H9 (cell line): ENCODE measurements at regions not wholly inside any gene's neighbourhood (a gene's known extent, or its start where the extent isn't known, plus 50 kb on each side); places are given as distances from the start of the nearest gene placed in this dataset.
A peak's percentile ranks its signal among the peaks of the same experiment; 100 is the strongest.

ENCODE experiments used
- DNase-seq: peaks from one replicate; pipeline ENCODE4 v3.0.0-alpha.2; 2017
- H2AFZ ChIP-seq: one replicate; pipeline ENCODE4 v1.6.1; 2013; ENCODE audit warnings: mild to moderate bottlenecking, low read length, control low read depth, moderate library complexity
- H2AK5ac ChIP-seq: 2 replicates; pipeline ENCODE4 v1.6.1; 2013; ENCODE audit warnings: low read length, control low read depth, mixed read lengths; ENCODE audit not compliant: insufficient read length
- H2BK120ac ChIP-seq: one replicate; pipeline ENCODE4 v1.6.1; 2013; ENCODE audit warnings: low read depth, mild to moderate bottlenecking, low read length, control low read depth, inconsistent platforms; ENCODE audit not compliant: poor library complexity, severe bottlenecking
- H2BK12ac ChIP-seq: 2 replicates; pipeline ENCODE4 v1.6.1; 2013; ENCODE audit warnings: low read length, control low read depth, mixed read lengths, low read depth; ENCODE audit not compliant: insufficient read length
- H2BK15ac ChIP-seq: 2 replicates; pipeline ENCODE4 v1.6.1; 2013; ENCODE audit warnings: low read depth, low read length, control low read depth
- H2BK20ac ChIP-seq: one replicate; pipeline ENCODE4 v1.6.1; 2013; ENCODE audit warnings: low read depth, mild to moderate bottlenecking, low read length, control low read depth, inconsistent platforms; ENCODE audit not compliant: poor library complexity, severe bottlenecking
- H2BK5ac ChIP-seq: 2 replicates; pipeline ENCODE4 v1.6.1; 2013; ENCODE audit warnings: low read length, control low read depth, mixed read lengths; ENCODE audit not compliant: insufficient read length
- H3K14ac ChIP-seq: 2 replicates; pipeline ENCODE4 v1.6.1; 2013; ENCODE audit warnings: low read length, control low read depth; ENCODE audit not compliant: insufficient read depth
- H3K18ac ChIP-seq: 2 replicates; pipeline ENCODE4 v1.6.1; 2013; ENCODE audit warnings: low read depth, mild to moderate bottlenecking, mixed read lengths, low read length, control low read depth; ENCODE audit not compliant: insufficient read length
- H3K23ac ChIP-seq: 2 replicates; pipeline ENCODE4 v1.6.1; 2013; ENCODE audit warnings: low read length, control low read depth, mixed read lengths, low read depth; ENCODE audit not compliant: insufficient read length
- H3K23me2 ChIP-seq: 2 replicates; pipeline ENCODE4 v1.6.1; 2013; ENCODE audit warnings: low read depth, mild to moderate bottlenecking, mixed read lengths, low read length, control low read depth; ENCODE audit not compliant: insufficient read length, poor library complexity, severe bottlenecking
- H3K27ac ChIP-seq: 2 replicates; pipeline ENCODE4 v1.5.1; 2013; ENCODE audit warnings: low read length, control low read depth, mixed read lengths, low read depth; ENCODE audit not compliant: insufficient read length
- H3K27me3 ChIP-seq: 2 replicates; pipeline ENCODE4 v1.6.1; 2013; ENCODE audit warnings: low read length, control low read depth, inconsistent platforms; ENCODE audit not compliant: insufficient read depth
- H3K4ac ChIP-seq: 2 replicates; pipeline ENCODE4 v1.6.1; 2013; ENCODE audit warnings: low read depth, mild to moderate bottlenecking, control low read depth, inconsistent platforms, low read length, moderate library complexity
- H3K4me1 ChIP-seq: 2 replicates; pipeline ENCODE4 v1.6.1; 2013; ENCODE audit warnings: low read length, control low read depth, inconsistent platforms; ENCODE audit not compliant: insufficient read depth
- H3K4me2 ChIP-seq: 2 replicates; pipeline ENCODE4 v1.6.1; 2013; ENCODE audit warnings: low read length, control low read depth, mixed read lengths; ENCODE audit not compliant: insufficient read length, insufficient read depth
- H3K56ac ChIP-seq: 2 replicates; pipeline ENCODE4 v1.6.1; 2013; ENCODE audit warnings: low read depth, mild to moderate bottlenecking, mixed read lengths, low read length, control low read depth; ENCODE audit not compliant: insufficient read length
- H3K79me1 ChIP-seq: 2 replicates; pipeline ENCODE4 v1.6.1; 2013; ENCODE audit warnings: low read depth, mild to moderate bottlenecking, moderate library complexity, low read length, control low read depth, inconsistent platforms; ENCODE audit not compliant: insufficient read depth, poor library complexity, severe bottlenecking
- H3K79me2 ChIP-seq: 2 replicates; pipeline ENCODE4 v1.6.1; 2013; ENCODE audit warnings: low read length, control low read depth, inconsistent platforms; ENCODE audit not compliant: insufficient read depth
- H3K9ac ChIP-seq: 2 replicates; pipeline ENCODE4 v1.6.1; 2013; ENCODE audit warnings: low read length, control low read depth, mixed read lengths; ENCODE audit not compliant: insufficient read length; ENCODE audit errors: extremely low read depth
- H3K9me3 ChIP-seq: one replicate; pipeline ENCODE4 v1.6.1; 2013; ENCODE audit warnings: low read depth, low read length, inconsistent platforms; ENCODE audit not compliant: control insufficient read depth
- H3T11ph ChIP-seq: one replicate; pipeline ENCODE4 v1.6.1; 2013; ENCODE audit warnings: mild to moderate bottlenecking, low read length, control low read depth, inconsistent platforms
- H4K20me1 ChIP-seq: one replicate; pipeline ENCODE4 v1.6.1; 2013; ENCODE audit not compliant: control insufficient read depth, insufficient read length, insufficient read depth
- H4K5ac ChIP-seq: 2 replicates; pipeline ENCODE4 v1.6.1; 2013; ENCODE audit warnings: low read depth, mild to moderate bottlenecking, mixed read lengths, low read length, control low read depth; ENCODE audit not compliant: insufficient read length
- H4K8ac ChIP-seq: replicated peaks from 2 replicates; pipeline ENCODE4 v1.6.1; 2013; ENCODE audit warnings: low read length, control low read depth, mixed read lengths, low read depth; ENCODE audit not compliant: insufficient read length
- H4K91ac ChIP-seq: 2 replicates; pipeline ENCODE4 v1.6.1; 2013; ENCODE audit warnings: low read depth, mild to moderate bottlenecking, moderate library complexity, mixed read lengths, low read length, control low read depth; ENCODE audit not compliant: insufficient read length
- H3K27ac Mint-ChIP-seq, 3 experiments: 2 replicates in 2 of 3; 3 replicates in 1 of 3; pipeline ENCODE4 v1.8.0; 2020 to 2021; ENCODE audit warnings: mixed read lengths in 3 of 3, mild to moderate bottlenecking in 1 of 3, moderate library complexity in 1 of 3
- H3K27me3 Mint-ChIP-seq: 2 replicates; pipeline ENCODE4 v1.8.0; 2021; ENCODE audit warnings: low read depth, mild to moderate bottlenecking, moderate library complexity, mixed read lengths
- H3K36me3 Mint-ChIP-seq, 3 experiments: 2 replicates in 2 of 3; 3 replicates in 1 of 3; pipeline ENCODE4 v1.8.0; 2020 to 2021; ENCODE audit warnings: low read depth in 3 of 3, mixed read lengths in 3 of 3; ENCODE audit not compliant: insufficient read depth in 1 of 3
- H3K4me1 Mint-ChIP-seq, 2 experiments: 2 replicates each; pipeline ENCODE4 v1.8.0; 2020; ENCODE audit warnings: mixed read lengths in 2 of 2
- H3K4me3 Mint-ChIP-seq, 2 experiments: 2 replicates in 1 of 2; 3 replicates in 1 of 2; pipeline ENCODE4 v1.8.0; 2020 to 2021; ENCODE audit warnings: mild to moderate bottlenecking in 2 of 2, mixed read lengths in 2 of 2, moderate library complexity in 1 of 2
- H3K9me3 Mint-ChIP-seq, 2 experiments: 2 replicates in 1 of 2; 3 replicates in 1 of 2; pipeline ENCODE4 v1.8.0; 2020; ENCODE audit warnings: mild to moderate bottlenecking in 2 of 2, mixed read lengths in 2 of 2, moderate library complexity in 1 of 2
- WGBS: extraction: QIAGEN DNeasy Blood & Tissue Kit; methylation state at CpG from one replicate; pipeline ENCODE4 v1.1.7; 2013; ENCODE audit warnings: missing lambda C conversion rate, low lambda C conversion rate, mixed read lengths; ENCODE audit not compliant: insufficient read length; ENCODE audit errors: extremely low coverage; 5-methylcytosine and 5-hydroxymethylcytosine counted together
- TF ChIP-seq, protein P1 (sequence below): fragments of 200-600 bp; sonication (generic); conservative IDR thresholded peaks from 3 replicates; pipeline ENCODE4 v1.8.0; 2021; ENCODE audit warnings: antibody characterized with exemption, mild to moderate bottlenecking

DNA sequence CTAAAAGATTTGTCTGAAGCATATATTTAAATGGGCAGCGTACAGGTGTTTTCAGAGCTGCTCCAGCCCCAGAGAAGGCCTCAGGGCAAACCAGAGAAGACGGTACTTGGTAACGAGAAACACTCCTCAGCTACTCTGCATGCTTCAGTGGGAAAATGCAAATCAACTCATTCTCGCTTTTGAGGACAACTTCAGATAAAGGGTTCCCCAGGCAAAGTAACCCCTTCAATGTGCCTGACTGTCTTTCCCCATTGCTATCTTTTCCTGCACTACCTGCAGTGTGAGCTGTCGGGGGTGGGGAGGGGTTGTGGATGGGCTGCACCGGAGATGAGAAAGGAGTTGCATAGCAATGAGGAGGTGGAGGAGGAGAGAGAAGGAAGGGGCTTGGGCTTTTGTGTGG, 339.7 kb upstream of the CLINT1 start:
- Histone ChIP-seq H2AK5ac (no peak overlapping the region), H3K79me1 (no peaks in the 10 kb centered on the region), H4K8ac (no peak overlapping the region), H3K4ac (no peak overlapping the region), H3K18ac (no peak overlapping the region), H3K79me2 (no peaks in the 10 kb centered on the region), H3K23ac (no peak overlapping the region), H3T11ph (no peak overlapping the region), H3K27me3 (no peaks in the 10 kb centered on the region), H4K20me1 (no peaks in the 10 kb centered on the region), H3K9ac (no peak overlapping the region), H2BK12ac (no peak overlapping the region), H2BK120ac (no peak overlapping the region), H2BK15ac (no peak overlapping the region), H3K9me3 (no peaks in the 10 kb centered on the region), H2BK5ac (no peak overlapping the region), H3K56ac (no peak overlapping the region), H2BK20ac (no peak overlapping the region), H2AFZ (no peak overlapping the region), H3K27ac (no peak overlapping the region), H3K4me2 (no peak overlapping the region), H3K4me1 (no peaks in the 10 kb centered on the region; the same call in 1 of the 2 replicates), H4K91ac (no peak overlapping the region), H4K5ac (no peak overlapping the region), H3K14ac (no peak overlapping the region), H3K23me2 (no peaks in the 10 kb centered on the region)
- TF ChIP-seq, protein P1, sequence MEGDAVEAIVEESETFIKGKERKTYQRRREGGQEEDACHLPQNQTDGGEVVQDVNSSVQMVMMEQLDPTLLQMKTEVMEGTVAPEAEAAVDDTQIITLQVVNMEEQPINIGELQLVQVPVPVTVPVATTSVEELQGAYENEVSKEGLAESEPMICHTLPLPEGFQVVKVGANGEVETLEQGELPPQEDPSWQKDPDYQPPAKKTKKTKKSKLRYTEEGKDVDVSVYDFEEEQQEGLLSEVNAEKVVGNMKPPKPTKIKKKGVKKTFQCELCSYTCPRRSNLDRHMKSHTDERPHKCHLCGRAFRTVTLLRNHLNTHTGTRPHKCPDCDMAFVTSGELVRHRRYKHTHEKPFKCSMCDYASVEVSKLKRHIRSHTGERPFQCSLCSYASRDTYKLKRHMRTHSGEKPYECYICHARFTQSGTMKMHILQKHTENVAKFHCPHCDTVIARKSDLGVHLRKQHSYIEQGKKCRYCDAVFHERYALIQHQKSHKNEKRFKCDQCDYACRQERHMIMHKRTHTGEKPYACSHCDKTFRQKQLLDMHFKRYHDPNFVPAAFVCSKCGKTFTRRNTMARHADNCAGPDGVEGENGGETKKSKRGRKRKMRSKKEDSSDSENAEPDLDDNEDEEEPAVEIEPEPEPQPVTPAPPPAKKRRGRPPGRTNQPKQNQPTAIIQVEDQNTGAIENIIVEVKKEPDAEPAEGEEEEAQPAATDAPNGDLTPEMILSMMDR: no peak
- Mint-ChIP-seq H3K4me1 (peaks cover 16 to 17% of the 10 kb centered on the region in 2 experiments), H3K27me3 (no peaks in the 10 kb centered on the region), H3K36me3 (no peaks in the 10 kb centered on the region), H3K9me3 (0 out of 5 replicates have a peak, but pooled peaks cover 0 to 2% of the 10 kb centered on the region in 2 experiments), H3K4me3 (no peak overlapping the region), H3K27ac (peak overlapping the region in 1 of 3 experiments; percentile 40; a peak in 2 of 7 replicates)
- no peak for DNase-seq
- no CpG with 5 or more reads among the region's 6 CpGs for WGBS
